ENCODE measurements at regions not wholly inside any gene's neighbourhood (a gene's known extent, or its start where the extent isn't known, plus 50 kb on each side); places are given as distances from the start of the nearest gene placed in this dataset.

DNA sequence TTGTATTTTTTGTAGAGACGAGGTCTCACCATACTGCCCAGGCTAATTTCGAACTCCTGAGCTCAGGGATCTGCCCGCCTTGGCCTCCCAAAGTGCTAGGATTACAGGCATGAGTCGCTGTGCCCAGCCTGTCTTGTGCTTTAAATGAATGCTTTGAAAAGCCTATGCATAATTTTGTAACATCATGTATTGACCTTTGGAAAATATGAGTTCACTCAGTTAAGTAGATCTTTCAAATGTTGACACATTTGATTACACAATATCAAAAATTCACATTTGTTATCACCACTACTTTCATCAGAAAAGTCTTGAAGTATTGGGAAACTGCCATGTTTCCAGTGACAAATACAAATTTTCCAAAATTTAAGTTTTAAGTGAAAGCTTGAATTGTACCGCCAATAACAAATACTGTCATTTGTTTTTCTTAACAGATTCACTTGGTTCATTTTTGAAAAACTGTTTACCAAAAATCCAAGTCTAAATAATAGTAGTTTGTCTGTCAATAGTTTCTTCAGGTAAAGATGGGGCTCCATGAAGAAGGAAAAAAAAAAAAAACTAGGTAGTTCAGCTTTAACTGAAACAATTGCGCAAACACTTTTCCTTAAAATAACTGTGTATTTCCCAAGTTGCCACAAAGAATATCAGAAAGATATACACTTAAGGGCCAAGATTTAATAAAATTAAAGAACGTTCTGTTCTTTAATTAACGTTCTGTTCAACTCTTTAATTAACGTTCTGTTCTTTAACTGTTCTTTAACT lies 233.2 kb upstream of the NR5A2 start:
- in situ Hi-C loops (cut with HindIII; ENCODE audit: low pct_unique_long_range_greater_than_20kb, low sequenced_read_pairs): no loop called here

GRCh38 chr1:199799116-199799515 lies 228.4 kb upstream of the NR5A2 start:
- no peak overlapping the region for H3K4me3 ChIP-seq (ENCODE audit: low read depth in 2 of 2, low read length in 2 of 2)
- ATAC-seq (no peak), DNase-seq (ENCODE audit: low read depth, low spot score) (no peak)
- H3K27me3 ChIP-seq (ENCODE audit: control insufficient read depth, insufficient read depth, low read length): no peaks in the 10 kb centered on the region
- in situ Hi-C loops (cut with HindIII; ENCODE audit: low pct_unique_long_range_greater_than_20kb, low sequenced_read_pairs) (no loop called here), intact Hi-C loops (cut with micrococcal nuclease; ENCODE audit: unreplicated experiment) (no loop called here)
- ChIA-PET CTCF (no interaction called here), POLR2A (no interaction called here)
- no TSS peak for BruUV-seq (replicated peaks)
- H3K4me1 ChIP-seq (ENCODE audit: control insufficient read depth, insufficient read depth, low read length): no peaks in the 10 kb centered on the region
- no peak for TF ChIP-seq POLR2AphosphoS5 (IDR thresholded peaks at IDR 0.05; ENCODE audit: low read depth, low read length)
- no peak for TF ChIP-seq CTCF (IDR thresholded peaks at IDR 0.05)
- TF ChIP-seq REST (IDR thresholded peaks at IDR 0.05; ENCODE audit: insufficient read depth in 1 of 2, low read depth in 2 of 2, low read length in 1 of 2): no peak
- TF ChIP-seq SIN3A (IDR thresholded peaks at IDR 0.05; ENCODE audit: borderline replicate concordance, insufficient read depth, low read depth, low read length): no peak
- no peak for TF ChIP-seq TCF7L2 (IDR thresholded peaks at IDR 0.05; ENCODE audit: low read depth, low read length)
- H3K9me3 ChIP-seq (ENCODE audit: control insufficient read depth, insufficient read depth, low read depth, low read length): no peaks in the 10 kb centered on the region
- no peak overlapping the region for H3K27ac ChIP-seq (ENCODE audit: low read length)
- H3K36me3 ChIP-seq (ENCODE audit: control insufficient read depth, insufficient read depth, low read length): no peaks in the 10 kb centered on the region

More for the DNA sequence above, 233.2 kb upstream of the NR5A2 start:
- DNase-seq (ENCODE audit: low read depth, low spot score) (no peak), ATAC-seq (no peak)
- intact Hi-C loops (cut with micrococcal nuclease; ENCODE audit: unreplicated experiment): no loop called here
- Histone ChIP-seq H3K4me3 (ENCODE audit: low read depth in 2 of 2, low read length in 2 of 2) (no peak overlapping the region), H3K27ac (ENCODE audit: low read length) (no peak overlapping the region), H3K27me3 (ENCODE audit: control insufficient read depth, insufficient read depth, low read length) (no peaks in the 10 kb centered on the region), H3K9me3 (ENCODE audit: control insufficient read depth, insufficient read depth, low read depth, low read length) (no peaks in the 10 kb centered on the region), H3K4me1 (ENCODE audit: control insufficient read depth, insufficient read depth, low read length) (no peaks in the 10 kb centered on the region), H3K36me3 (ENCODE audit: control insufficient read depth, insufficient read depth, low read length) (no peaks in the 10 kb centered on the region)
- CTCF ChIA-PET: no interaction called here
- BruUV-seq (replicated peaks): no TSS peak
- TF ChIP-seq POLR2AphosphoS5 (IDR thresholded peaks at IDR 0.05; ENCODE audit: low read depth, low read length) (no peak), SIN3A (IDR thresholded peaks at IDR 0.05; ENCODE audit: borderline replicate concordance, insufficient read depth, low read depth, low read length) (no peak), TCF7L2 (IDR thresholded peaks at IDR 0.05; ENCODE audit: low read depth, low read length) (no peak), CTCF (IDR thresholded peaks at IDR 0.05) (no peak), REST (IDR thresholded peaks at IDR 0.05; ENCODE audit: insufficient read depth in 1 of 2, low read depth in 2 of 2, low read length in 1 of 2) (no peak)
- POLR2A ChIA-PET: no interaction called here
